LNCAP (cell line): ENCODE measurements at regions not wholly inside any gene's neighbourhood (a gene's known extent, or its start where the extent isn't known, plus 50 kb on each side); places are given as distances from the start of the nearest gene placed in this dataset.
A peak's percentile ranks its signal among the peaks of the same experiment; 100 is the strongest.

Experiments used
- TF ChIP-seq, protein P1 (sequence below): fragments of 450-650 bp; IDR thresholded peaks from 2 replicates; pipeline ENCODE4 v1.5.1; 2017; ENCODE audit warnings: mild to moderate bottlenecking

DNA sequence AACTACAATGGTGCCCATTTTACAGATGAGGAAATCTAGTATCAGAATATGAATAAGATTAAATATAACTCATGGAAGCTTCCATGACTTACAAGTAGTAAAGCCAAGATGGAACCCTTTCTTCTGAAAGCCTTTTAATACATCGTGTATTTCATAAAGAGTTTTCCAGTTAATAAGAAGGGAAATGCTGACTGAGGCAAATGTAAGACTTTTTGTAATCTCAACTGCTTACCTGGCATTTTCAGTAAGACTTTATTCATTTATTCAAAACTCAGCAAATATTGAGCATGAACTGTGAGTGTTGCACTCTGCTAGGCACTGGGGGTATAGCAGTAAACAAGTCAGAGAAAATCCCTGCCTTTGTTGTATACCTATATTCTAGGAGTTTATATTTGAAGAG lies 256.4 kb upstream of the THRB start:
- TF ChIP-seq, protein P1, sequence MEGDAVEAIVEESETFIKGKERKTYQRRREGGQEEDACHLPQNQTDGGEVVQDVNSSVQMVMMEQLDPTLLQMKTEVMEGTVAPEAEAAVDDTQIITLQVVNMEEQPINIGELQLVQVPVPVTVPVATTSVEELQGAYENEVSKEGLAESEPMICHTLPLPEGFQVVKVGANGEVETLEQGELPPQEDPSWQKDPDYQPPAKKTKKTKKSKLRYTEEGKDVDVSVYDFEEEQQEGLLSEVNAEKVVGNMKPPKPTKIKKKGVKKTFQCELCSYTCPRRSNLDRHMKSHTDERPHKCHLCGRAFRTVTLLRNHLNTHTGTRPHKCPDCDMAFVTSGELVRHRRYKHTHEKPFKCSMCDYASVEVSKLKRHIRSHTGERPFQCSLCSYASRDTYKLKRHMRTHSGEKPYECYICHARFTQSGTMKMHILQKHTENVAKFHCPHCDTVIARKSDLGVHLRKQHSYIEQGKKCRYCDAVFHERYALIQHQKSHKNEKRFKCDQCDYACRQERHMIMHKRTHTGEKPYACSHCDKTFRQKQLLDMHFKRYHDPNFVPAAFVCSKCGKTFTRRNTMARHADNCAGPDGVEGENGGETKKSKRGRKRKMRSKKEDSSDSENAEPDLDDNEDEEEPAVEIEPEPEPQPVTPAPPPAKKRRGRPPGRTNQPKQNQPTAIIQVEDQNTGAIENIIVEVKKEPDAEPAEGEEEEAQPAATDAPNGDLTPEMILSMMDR: no peak

DNA sequence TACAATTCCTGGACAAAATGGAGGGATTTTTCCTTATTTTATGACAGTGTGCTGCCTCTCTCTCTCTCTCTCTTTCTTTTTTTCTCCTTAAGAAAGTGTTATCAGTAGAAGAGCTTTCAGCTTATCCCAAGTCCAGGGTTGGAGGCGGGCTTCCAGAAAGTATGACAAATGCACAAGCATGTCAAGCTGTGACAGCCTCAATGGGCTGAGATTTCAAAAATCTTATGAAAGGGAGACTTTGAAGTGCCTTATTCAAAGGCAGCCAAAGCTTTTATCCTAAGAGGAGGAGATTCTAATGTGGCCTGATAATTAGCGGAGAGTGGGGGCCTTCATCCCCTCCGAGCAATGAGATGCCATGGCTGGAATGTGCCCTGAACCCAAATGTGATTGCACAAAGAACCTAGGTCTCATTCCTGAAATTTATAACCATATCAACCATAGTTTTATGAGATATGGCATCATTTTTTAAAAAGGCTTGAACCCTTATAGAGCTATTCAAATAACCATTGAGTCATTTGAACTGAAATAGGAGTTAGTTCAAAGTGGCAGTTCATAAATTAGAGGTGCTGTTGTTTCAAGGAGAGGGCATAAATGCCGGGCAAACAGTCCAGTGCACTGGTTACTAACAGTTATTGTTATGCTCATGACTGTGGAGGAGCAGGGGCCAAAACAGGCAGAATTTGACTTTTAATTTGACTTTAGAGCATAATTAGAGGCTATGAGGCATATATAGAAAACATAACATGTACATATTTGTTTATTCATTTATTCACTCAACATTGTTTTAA lies 261.6 kb upstream of the THRB start:
- TF ChIP-seq, protein P1: no peak

DNA sequence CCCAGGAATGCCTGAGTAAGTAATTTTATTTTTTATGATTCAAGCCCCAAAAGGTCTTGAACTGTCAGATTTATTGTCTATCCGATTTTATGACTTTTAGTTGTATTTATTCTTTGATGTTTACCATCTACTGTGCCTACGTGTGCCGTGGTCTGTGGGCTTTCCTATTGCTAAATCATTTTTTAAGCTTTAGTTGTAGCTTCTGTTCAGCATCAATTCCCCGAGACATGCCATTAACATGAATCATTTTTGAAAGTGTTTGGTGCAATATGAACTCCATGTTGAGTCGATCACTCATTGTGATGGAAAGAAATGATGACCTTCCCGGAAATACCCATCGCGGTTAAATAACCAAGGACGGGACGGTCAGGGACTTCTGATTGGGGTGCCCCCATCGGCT lies 268.7 kb upstream of the THRB start:
- TF ChIP-seq, protein P1: no peak

DNA sequence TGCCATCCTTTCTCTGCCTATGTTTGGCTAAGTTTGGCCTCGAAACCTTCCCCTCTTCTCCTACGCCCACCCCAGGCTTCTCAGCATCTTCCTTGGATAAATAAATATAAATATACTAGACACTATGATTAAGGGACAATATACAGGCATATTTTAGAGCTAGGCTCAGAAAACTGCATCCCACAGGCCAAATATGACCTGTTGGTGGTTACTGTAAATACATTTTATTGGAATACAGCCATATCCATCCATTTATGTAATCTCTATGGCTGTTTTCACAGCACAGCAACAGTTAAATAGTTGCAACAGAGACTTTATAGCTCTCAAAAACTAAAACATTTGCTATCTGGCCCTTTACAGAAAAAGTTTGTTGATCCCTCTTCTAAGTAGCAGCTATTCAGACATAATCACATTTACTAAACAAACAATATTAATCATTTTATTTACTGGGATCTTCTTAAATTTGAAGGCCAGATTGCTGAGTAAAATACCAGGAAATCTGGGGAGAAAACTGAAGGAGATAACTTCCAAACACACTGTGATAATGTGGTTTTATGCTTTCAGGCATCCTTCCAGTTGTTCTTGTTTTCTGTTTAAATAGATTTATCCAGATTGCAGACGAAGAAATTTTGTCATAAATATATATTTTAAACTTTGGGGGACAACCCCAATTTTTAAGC lies 269.7 kb upstream of the THRB start:
- TF ChIP-seq, protein P1: no peak

DNA sequence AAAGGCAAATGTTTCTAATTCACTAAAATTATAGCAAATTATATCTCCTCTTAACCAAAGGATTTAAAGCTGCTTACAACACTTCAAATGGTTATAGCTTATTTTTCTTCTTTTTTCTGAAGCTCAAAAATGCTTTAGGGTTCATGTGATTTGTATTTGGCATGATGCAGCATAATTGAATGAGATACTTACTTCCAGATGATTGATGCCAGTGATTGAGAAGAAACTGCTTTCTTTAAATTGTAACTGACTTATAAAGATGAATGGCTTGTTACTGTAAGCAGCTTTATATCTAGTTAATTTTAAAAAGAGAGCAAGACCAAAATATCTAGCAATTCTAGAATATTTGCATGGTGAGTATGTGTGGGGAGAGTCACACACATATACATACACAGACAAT lies 270.7 kb upstream of the THRB start:
- TF ChIP-seq, protein P1: no peak

DNA sequence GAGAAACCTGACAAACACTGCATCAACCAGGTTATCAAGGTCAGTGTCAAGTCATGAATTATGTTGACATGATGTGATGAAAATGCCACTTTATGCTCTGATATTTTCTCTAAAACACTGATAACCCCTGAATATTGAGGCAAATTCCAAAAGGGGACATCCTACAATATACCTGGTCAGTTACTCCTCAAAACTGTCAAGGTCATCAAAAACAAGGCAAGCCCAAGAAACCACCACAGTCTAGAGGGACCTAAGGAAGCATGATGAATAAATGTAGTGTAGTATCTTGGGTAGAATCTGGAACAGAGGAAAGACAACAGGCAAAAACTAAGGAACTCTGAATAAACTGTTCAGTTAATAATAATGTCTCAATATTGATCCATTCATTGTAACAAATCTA lies 275.3 kb upstream of the THRB start:
- TF ChIP-seq, protein P1: no peak

DNA sequence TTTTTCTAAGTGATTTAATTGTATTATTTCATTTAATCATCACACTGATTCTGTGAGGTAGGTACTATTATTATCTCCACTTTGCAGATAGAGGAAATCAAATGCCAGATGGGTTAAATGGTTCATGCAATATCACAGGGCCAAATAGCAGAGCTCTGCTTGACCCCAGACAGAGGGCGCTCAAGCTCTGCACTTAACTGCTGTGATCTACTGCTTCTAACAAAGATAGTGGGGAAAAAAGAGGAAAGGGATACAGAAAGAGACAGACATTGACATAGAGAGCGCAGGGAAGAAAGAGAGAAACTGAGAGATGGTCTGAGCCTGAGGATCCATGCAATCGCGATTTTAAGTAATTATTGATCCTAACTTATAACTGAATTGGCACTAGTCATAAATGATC lies 279.1 kb upstream of the THRB start:
- TF ChIP-seq, protein P1: peak; percentile 92
